Adipocyte (in vitro differentiated cells): ENCODE measurements at regions not wholly inside any gene's neighbourhood (a gene's known extent, or its start where the extent isn't known, plus 50 kb on each side); places are given as distances from the start of the nearest gene placed in this dataset.
A peak's percentile ranks its signal among the peaks of the same experiment; 100 is the strongest.

Source experiments
- DNase-seq: peaks from one replicate; pipeline ENCODE4 v3.0.0-alpha.2; 2015; ENCODE audit warnings: low read depth
- H3K27me3 ChIP-seq: replicated peaks from 2 replicates; pipeline ENCODE4 v1.7.0; 2013; ENCODE audit warnings: mild to moderate bottlenecking, low read length, moderate library complexity; ENCODE audit not compliant: control insufficient read depth, insufficient read depth
- H3K36me3 ChIP-seq: 2 replicates; pipeline ENCODE4 v1.7.0; 2013; ENCODE audit warnings: low read length, mild to moderate bottlenecking, moderate library complexity; ENCODE audit not compliant: control insufficient read depth, insufficient read depth, severe bottlenecking
- H3K4me1 ChIP-seq: 2 replicates; pipeline ENCODE4 v1.7.0; 2013; ENCODE audit warnings: mild to moderate bottlenecking, low read length, moderate library complexity; ENCODE audit not compliant: control insufficient read depth, insufficient read depth
- H3K4me3 ChIP-seq: 2 replicates; pipeline ENCODE4 v1.7.0; 2013; ENCODE audit warnings: mild to moderate bottlenecking, low read length, moderate library complexity
- H3K9ac ChIP-seq: 2 replicates; pipeline ENCODE4 v1.7.0; 2013; ENCODE audit warnings: mild to moderate bottlenecking, low read length, moderate library complexity
- H3K9me3 ChIP-seq: 2 replicates; pipeline ENCODE4 v1.7.0; 2013; ENCODE audit warnings: mild to moderate bottlenecking, low read length, moderate library complexity; ENCODE audit not compliant: control insufficient read depth

DNA sequence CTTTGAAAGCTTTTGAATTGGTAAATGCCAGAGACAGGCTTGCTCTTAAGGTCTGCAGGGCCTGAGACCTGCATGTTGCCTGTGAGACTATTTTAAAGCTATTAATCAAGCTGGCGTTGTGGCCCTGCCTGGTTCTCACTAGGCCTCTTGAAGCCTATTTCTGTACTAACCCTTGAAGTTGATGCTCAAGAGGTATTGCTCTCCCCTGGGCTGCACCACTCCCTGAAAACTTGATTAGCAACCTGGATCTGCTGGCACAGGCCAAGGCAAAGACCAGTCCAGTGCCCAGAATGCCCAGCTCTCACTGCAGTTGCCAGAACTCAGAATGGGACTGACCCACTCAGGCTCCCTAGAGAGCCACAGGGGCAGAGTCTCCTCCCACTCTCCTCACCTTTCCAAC, 220.0 kb upstream of the MEOX2 start:
- Histone ChIP-seq H3K27me3 (no peaks in the 10 kb centered on the region), H3K9me3 (no peaks in the 10 kb centered on the region), H3K4me1 (no peaks in the 10 kb centered on the region), H3K4me3 (no peak overlapping the region), H3K9ac (no peak overlapping the region), H3K36me3 (no peaks in the 10 kb centered on the region)
- no peak for DNase-seq

DNA sequence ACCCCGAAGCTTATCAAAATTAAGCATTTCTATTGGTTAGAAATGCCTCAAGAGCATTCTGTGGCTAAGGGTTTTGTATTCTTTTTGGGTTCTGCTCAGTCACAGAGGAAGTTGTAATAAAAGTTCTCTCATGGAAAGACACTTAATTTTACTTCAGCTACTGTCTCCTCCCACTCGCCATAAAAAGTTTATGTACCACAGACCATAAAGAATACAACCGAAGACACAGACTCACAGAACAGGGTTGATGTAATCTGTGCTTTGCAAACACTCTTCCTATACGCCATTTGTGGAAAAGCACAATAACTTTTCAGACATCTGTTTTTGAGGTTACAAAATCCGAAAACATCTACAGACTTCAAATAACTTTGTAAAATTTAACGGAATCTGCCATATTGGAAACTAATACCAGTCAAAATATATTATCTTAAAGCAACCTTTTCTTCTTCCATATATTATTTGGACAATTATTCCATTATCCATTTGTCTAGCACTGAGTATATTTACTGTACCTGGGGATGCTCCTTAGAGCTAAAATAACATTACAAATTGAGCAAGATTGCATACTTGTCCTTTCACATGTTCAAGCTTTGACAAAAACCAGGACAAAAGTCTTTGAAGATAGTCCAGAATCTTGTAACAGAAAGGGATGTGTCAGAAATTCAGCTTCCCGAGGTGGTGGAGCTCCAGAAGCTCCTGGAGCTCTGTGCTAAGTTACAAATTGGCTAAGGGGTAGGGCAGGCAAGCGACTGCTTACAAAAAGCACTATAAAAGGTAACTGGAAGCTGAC, 219.0 kb upstream of the MEOX2 start:
- H3K4me1 ChIP-seq: no peaks in the 10 kb centered on the region
- H3K36me3 ChIP-seq: no peaks in the 10 kb centered on the region
- no peak overlapping the region for H3K9ac ChIP-seq
- H3K4me3 ChIP-seq: no peak overlapping the region
- H3K27me3 ChIP-seq: no peaks in the 10 kb centered on the region
- no peaks in the 10 kb centered on the region for H3K9me3 ChIP-seq
- no peak for DNase-seq

DNA sequence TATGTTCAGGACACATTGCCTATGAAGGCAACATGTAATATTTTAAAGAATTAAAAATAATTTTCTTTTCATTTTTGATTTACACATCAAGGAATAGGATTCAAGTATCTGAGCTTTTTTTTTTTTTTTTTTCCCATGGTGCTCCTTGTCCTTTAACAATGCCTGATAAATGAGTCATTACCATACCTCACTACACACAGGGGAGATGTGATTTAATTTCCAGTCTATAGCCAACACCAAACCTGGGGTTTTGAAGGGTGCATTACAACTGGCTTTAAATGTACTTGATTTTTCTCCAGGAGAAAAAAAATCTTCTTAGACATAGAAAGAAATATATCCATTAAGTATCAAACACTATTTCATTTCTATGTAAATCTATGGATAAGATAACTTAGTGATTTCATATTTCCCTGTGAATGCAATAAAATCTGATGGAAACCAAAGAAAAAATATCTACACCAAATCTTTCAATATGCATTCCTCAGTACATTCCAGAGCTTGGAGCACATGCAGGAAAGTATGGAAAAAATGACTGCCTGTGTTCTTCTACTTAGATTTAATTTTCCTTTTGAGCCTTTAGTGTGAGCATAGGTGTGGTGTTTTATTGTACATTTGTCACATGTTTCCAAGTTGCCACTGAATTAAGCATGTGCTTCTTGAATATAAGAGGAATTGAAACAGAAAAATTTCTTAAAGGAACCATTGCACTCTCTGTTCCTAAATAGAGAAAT, 204.8 kb upstream of the MEOX2 start:
- no peak overlapping the region for H3K4me3 ChIP-seq
- H3K4me1 ChIP-seq: peaks cover 21% of the 10 kb centered on the region
- H3K36me3 ChIP-seq: no peaks in the 10 kb centered on the region
- no peaks in the 10 kb centered on the region for H3K9me3 ChIP-seq
- peak; percentile 61 for DNase-seq
- no peaks in the 10 kb centered on the region for H3K27me3 ChIP-seq
- H3K9ac ChIP-seq: peak overlapping the region; percentile 2

DNA sequence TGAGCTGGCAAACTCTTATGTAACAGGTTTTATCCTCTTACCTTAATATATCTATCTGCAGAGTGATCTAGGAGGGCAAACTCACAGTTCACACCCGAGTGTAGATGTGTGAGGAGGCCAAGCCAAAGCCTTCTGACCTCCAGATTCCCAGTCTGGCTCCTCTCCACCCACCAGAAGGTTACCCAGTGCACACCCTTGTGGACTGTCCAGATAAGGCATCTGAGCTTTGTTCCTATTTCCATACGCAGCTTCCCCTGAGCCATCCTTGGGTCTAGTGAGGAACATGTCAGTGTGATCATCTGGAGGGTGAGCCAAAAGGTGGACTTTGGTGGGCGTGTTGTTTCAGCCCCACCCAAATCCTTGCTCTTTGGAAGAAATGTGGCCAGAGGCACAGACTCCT, 203.0 kb upstream of the MEOX2 start:
- DNase-seq: peak; percentile 4

DNA sequence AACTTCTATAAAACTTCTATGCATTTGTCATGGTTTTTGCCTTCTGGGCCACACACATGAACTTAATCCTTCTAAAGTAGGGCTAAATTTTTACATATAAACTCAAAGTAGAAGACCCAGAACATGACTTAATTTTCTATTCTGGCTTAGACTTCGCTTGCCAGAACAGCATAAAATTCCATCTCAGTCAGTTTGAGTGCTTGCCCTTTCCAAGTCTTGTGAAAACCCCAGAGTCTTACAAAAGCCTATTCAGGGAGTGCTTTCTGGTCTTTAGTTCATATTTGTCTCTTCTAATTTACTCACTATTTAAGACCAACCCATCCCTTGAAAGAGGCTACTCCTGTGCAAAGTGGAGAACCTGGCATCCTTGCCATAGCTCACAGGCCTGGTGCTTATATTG, 201.6 kb upstream of the MEOX2 start:
- DNase-seq: peak; percentile 6

More for the DNA sequence above, 203.0 kb upstream of the MEOX2 start:
- H3K4me3 ChIP-seq: no peak overlapping the region
- no peak overlapping the region for H3K9ac ChIP-seq
- H3K27me3 ChIP-seq: no peaks in the 10 kb centered on the region
- no peaks in the 10 kb centered on the region for H3K36me3 ChIP-seq
- H3K4me1 ChIP-seq: peaks cover 21% of the 10 kb centered on the region
- no peaks in the 10 kb centered on the region for H3K9me3 ChIP-seq

DNA sequence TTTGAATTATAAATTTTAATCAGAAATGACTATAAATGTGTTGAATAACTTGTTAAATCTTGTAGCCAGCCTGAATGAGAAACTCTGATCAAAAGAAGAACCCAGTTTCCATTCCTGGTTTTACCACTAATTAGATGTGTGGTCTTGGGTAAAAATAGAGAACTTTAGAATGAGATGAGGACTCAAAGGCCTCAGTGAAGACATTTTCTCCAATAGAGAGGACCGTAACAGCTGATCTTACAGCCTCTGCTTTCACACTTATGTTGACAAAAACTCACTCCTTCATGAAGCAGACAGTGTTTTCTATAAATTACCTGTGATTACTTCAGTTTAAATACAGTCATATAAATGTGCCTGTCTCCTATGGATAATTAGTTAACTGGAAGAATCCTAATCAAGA, 200.1 kb upstream of the MEOX2 start:
- no peak for DNase-seq
- H3K36me3 ChIP-seq: no peaks in the 10 kb centered on the region
- peaks cover 17% of the 10 kb centered on the region for H3K4me1 ChIP-seq
- no peak overlapping the region for H3K9ac ChIP-seq
- H3K27me3 ChIP-seq: no peaks in the 10 kb centered on the region
- no peak overlapping the region for H3K4me3 ChIP-seq
- peaks cover 3% of the 10 kb centered on the region for H3K9me3 ChIP-seq

More for the DNA sequence above, 201.6 kb upstream of the MEOX2 start:
- no peak overlapping the region for H3K9ac ChIP-seq
- no peaks in the 10 kb centered on the region for H3K9me3 ChIP-seq
- no peaks in the 10 kb centered on the region for H3K27me3 ChIP-seq
- peaks cover 21% of the 10 kb centered on the region for H3K4me1 ChIP-seq
- no peaks in the 10 kb centered on the region for H3K36me3 ChIP-seq
- no peak overlapping the region for H3K4me3 ChIP-seq

- no peaks in the 10 kb centered on the region for H3K27me3 ChIP-seq
- peaks cover 8% of the 10 kb centered on the region for H3K4me1 ChIP-seq
- H3K4me3 ChIP-seq: no peak overlapping the region
- no peak overlapping the region for H3K9ac ChIP-seq
- H3K36me3 ChIP-seq: no peaks in the 10 kb centered on the region
- peaks cover 6% of the 10 kb centered on the region for H3K9me3 ChIP-seq
- DNase-seq: no peak
These were observed 199.2 kb upstream of the MEOX2 start for GRCh38 chr7:15885678-15886077.

- Histone ChIP-seq H3K4me1 (no peaks in the 10 kb centered on the region), H3K9ac (no peak overlapping the region), H3K9me3 (no peaks in the 10 kb centered on the region), H3K27me3 (no peaks in the 10 kb centered on the region), H3K4me3 (no peak overlapping the region), H3K36me3 (no peaks in the 10 kb centered on the region)
- DNase-seq: peak; percentile 13
These were observed 188.3 kb upstream of the MEOX2 start for GRCh38 chr7:15874774-15875173.

DNA sequence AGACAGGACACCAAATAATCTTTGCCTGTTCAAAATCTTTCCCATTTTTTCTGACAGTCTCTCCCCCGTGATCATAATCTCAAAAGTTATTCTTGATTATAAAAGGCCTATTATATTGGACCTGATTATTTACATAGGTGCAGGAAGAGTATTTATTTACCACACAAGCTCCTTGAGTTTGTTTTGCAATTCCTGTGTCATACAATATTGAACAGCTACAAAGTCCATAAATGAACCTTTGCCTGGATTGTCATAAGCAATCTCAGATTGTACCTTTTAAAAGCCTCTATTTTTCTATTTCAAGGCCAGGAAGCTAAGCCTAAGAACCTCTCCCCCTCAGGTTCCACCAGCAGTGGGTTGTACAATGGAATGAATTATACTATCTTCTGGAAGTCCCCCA, 183.9 kb upstream of the MEOX2 start:
- H3K9me3 ChIP-seq: no peaks in the 10 kb centered on the region
- H3K36me3 ChIP-seq: no peaks in the 10 kb centered on the region
- H3K9ac ChIP-seq: no peak overlapping the region
- no peaks in the 10 kb centered on the region for H3K4me1 ChIP-seq
- DNase-seq: no peak
- no peak overlapping the region for H3K4me3 ChIP-seq
- no peaks in the 10 kb centered on the region for H3K27me3 ChIP-seq

DNA sequence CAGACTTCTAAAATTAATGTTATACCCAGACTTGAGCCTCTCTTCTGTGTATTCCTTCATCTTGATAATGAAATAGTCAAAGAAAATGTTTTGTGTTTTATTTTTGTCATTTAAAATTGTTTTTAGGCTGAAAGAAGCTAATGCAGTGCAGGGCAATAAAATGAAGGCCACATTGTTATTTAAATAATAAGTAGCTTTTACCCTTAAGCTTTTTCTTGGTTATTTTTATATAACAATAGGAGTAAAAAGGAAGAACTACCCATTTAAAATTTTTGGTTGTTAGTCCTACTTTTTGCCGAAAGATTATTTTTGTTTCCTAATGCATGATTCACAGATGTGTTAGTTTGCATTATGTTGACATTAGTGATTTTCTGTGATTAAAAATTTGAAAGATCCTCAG, 181.0 kb upstream of the MEOX2 start:
- Histone ChIP-seq H3K4me1 (peaks cover under 1% of the 10 kb centered on the region), H3K9ac (no peak overlapping the region), H3K9me3 (no peaks in the 10 kb centered on the region), H3K27me3 (no peaks in the 10 kb centered on the region), H3K4me3 (no peak overlapping the region), H3K36me3 (no peaks in the 10 kb centered on the region)
- DNase-seq: no peak

DNA sequence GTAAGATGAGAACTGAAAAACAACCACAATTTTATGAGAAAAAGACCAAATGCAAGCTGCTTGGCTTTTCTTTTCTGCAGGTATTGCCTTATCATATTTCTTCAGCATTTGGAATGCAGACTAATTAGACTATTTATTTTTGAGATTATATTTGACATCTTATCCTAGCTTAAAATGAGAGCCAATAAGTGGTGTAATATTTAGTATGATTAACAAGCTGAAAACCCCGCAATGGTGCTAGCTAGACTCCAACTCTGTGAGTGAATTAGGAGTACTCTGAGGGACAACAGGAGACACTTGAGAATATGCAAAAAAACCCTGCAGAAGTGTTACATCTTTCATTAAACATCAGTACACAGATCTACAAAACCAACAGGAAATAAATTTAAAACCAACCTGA, 180.3 kb upstream of the MEOX2 start:
- peaks cover 7% of the 10 kb centered on the region for H3K4me1 ChIP-seq
- no peaks in the 10 kb centered on the region for H3K27me3 ChIP-seq
- DNase-seq: no peak
- no peaks in the 10 kb centered on the region for H3K9me3 ChIP-seq
- H3K36me3 ChIP-seq: no peaks in the 10 kb centered on the region
- no peak overlapping the region for H3K4me3 ChIP-seq
- no peak overlapping the region for H3K9ac ChIP-seq
